GM19395 (cell line): ENCODE measurements at regions not wholly inside any gene's neighbourhood (a gene's known extent, or its start where the extent isn't known, plus 50 kb on each side); places are given as distances from the start of the nearest gene placed in this dataset.
"Not testable (repeated sequence)": the region's sequence is repeated elsewhere in the genome, so short reads cannot be mapped to it uniquely, and the experiment has no call there.

ENCODE experiments used
- ATAC-seq: cut with Tn5 transposase; IDR thresholded peaks from one replicate; pipeline ENCODE4 v1.9.1; 2021; ENCODE audit warnings: mild to moderate bottlenecking, moderate library complexity; ENCODE audit not compliant: unreplicated experiment

GRCh38 chr3:194879126-194879877 is 193.6 kb downstream of the FAM43A start:
- no peak for ATAC-seq

- ATAC-seq = no peak
Measured at GRCh38 chr3:194879991-194880939, 194.6 kb downstream of the FAM43A start.

GRCh38 chr3:194880940-194881925 is 195.6 kb downstream of the FAM43A start:
- ATAC-seq = no peak

GRCh38 chr3:194884649-194885315 is 199.1 kb downstream of the FAM43A start:
- no peak for ATAC-seq

- ATAC-seq = no peak
Measured at GRCh38 chr3:194885766-194886165, 200.1 kb downstream of the FAM43A start.

GRCh38 chr3:194886836-194887235 is 201.2 kb downstream of the FAM43A start:
- ATAC-seq = no peak

GRCh38 chr3:194888062-194888461 is 202.4 kb downstream of the FAM43A start:
- not testable (repeated sequence) for ATAC-seq

GRCh38 chr3:194888916-194889315 is 203.2 kb downstream of the FAM43A start:
- ATAC-seq = no peak

GRCh38 chr3:194890091-194890490 is 204.4 kb downstream of the FAM43A start:
- ATAC-seq = no peak

- ATAC-seq = no peak
Measured at GRCh38 chr3:194893121-194893987, 207.7 kb downstream of the FAM43A start.

GRCh38 chr3:194894538-194894937 is 208.9 kb downstream of the FAM43A start:
- ATAC-seq = no peak

GRCh38 chr3:194900854-194901522 is 215.3 kb downstream of the FAM43A start:
- no peak for ATAC-seq

GRCh38 chr3:194903447-194903846 is 217.8 kb downstream of the FAM43A start:
- not testable (repeated sequence) for ATAC-seq

- not testable (repeated sequence) for ATAC-seq
Measured at GRCh38 chr3:194904999-194905398, 219.3 kb downstream of the FAM43A start.

- ATAC-seq = no peak
Measured at GRCh38 chr3:194905696-194906095, 220.0 kb downstream of the FAM43A start.

GRCh38 chr3:194906229-194906629 is 220.5 kb downstream of the FAM43A start:
- no peak for ATAC-seq

- ATAC-seq = no peak
Measured at GRCh38 chr3:194906970-194907629, 221.4 kb downstream of the FAM43A start.

- no peak for ATAC-seq
Measured at GRCh38 chr3:194907811-194908210, 222.1 kb downstream of the FAM43A start.
